ENCODE measurements at regions not wholly inside any gene's neighbourhood (a gene's known extent, or its start where the extent isn't known, plus 50 kb on each side); places are given as distances from the start of the nearest gene placed in this dataset.

- TF ChIP-seq POLR2A (IDR thresholded peaks at IDR 0.05; ENCODE audit: low read depth, low read length), result no peak
- no peak for TF ChIP-seq TAF1 (IDR thresholded peaks at IDR 0.05; ENCODE audit: low read depth, low read length)
- no peak for TF ChIP-seq POLR2AphosphoS5 (IDR thresholded peaks at IDR 0.05; ENCODE audit: low read depth, low read length)
- no peak for TF ChIP-seq SPI1 (IDR thresholded peaks at IDR 0.05; ENCODE audit: low read depth, low read length)
- no peak for TF ChIP-seq POU2F2 (IDR thresholded peaks at IDR 0.05; ENCODE audit: low read depth, low read length)
Observed at GRCh38 chr17:77622647-77623046, 335.9 kb upstream of the TNRC6C start.
